Motor neuron (in vitro differentiated cells): ENCODE measurements at regions not wholly inside any gene's neighbourhood (a gene's known extent, or its start where the extent isn't known, plus 50 kb on each side); places are given as distances from the start of the nearest gene placed in this dataset.

Experiments
- ATAC-seq, 8 experiments: fragments of 200-7000 bp; cut with Tn5 transposase; replicated peaks in 6 of 8; 2 replicates each; pipeline ENCODE4 v1.8.0; 2021; ENCODE audit warnings: mild to moderate bottlenecking in 8 of 8, moderate library complexity in 8 of 8
- H3K27ac ChIP-seq, 2 donors: fragments of 250-450 bp; sonication (Bioruptor Pico); 2 replicates each; pipeline ENCODE4 v1.9.0; 2021; ENCODE audit warnings: antibody characterized with exemption in 2 of 2, mild to moderate bottlenecking in 2 of 2, moderate library complexity in 1 of 2
- H3K4me1 ChIP-seq, 2 donors: fragments of 250-450 bp; sonication (Bioruptor Pico); replicated peaks in 1 of 2; 2 replicates each; pipeline ENCODE4 v1.6.1; 2021; ENCODE audit warnings: antibody characterized with exemption in 2 of 2, mild to moderate bottlenecking in 2 of 2, moderate library complexity in 1 of 2
- H3K4me3 ChIP-seq, 5 donors: fragments of 250-450 bp; sonication (Bioruptor Pico); 2 replicates each; pipeline ENCODE4 v1.9.0; 2021; ENCODE audit warnings: antibody characterized with exemption in 5 of 5, mild to moderate bottlenecking in 5 of 5, moderate library complexity in 4 of 5
- WGBS, 10 experiments: fragments of 450-650 bp; shearing (Covaris generic); methylation state at CpG; one replicate each; pipeline ENCODE4 v1.0.0; 2022; 5-methylcytosine and 5-hydroxymethylcytosine counted together
- in situ Hi-C, 9 experiments: fragments of 400-800 bp; cut with MboI; loops; one replicate each; pipeline ENCODE4 v1.15.0; 2021; ENCODE audit warnings: low sequenced_read_pairs in 9 of 9, low pct_unique_long_range_greater_than_20kb in 2 of 9; ENCODE audit not compliant: unreplicated experiment in 9 of 9

- H3K4me3 ChIP-seq = no peak overlapping the region
- H3K4me1 ChIP-seq = peaks cover 7 to 44% of the 10 kb centered on the region in 2 donors
- H3K27ac ChIP-seq = no peak overlapping the region
- ATAC-seq = no peak
- 40 to 100% (median 70%) methylated on average over 1 to 2 of the region's 2 CpGs; no CpG with 5 or more reads in 1 of the 10 experiments for WGBS, 10 experiments
- in situ Hi-C loops = no loop called here
Observed at GRCh38 chr16:72277749-72278148, 105.8 kb upstream of the PMFBP1 start.

GRCh38 chr16:72271699-72272240 lies 99.8 kb upstream of the PMFBP1 start:
- Histone ChIP-seq H3K27ac (no peak overlapping the region), H3K4me3 (no peak overlapping the region), H3K4me1 (peaks cover 3 to 29% of the 10 kb centered on the region in 2 donors)
- WGBS, 10 experiments = 6 to 95% (median 50%) methylated on average over 1 to 3 of the region's 3 CpGs; no CpG with 5 or more reads in 3 of the 10 experiments
- in situ Hi-C loops = no loop called here
- peak in 3 of 8 experiments; percentile 28 to 70 (median 40) for ATAC-seq

GRCh38 chr16:72270531-72270930 lies 98.6 kb upstream of the PMFBP1 start:
- peaks cover 3 to 21% of the 10 kb centered on the region in 2 donors for H3K4me1 ChIP-seq
- WGBS, 10 experiments = 40 to 100% (median 100%) methylated on average over 1 of the region's 1 CpG; no CpG with 5 or more reads in 5 of the 10 experiments
- H3K4me3 ChIP-seq = no peak overlapping the region
- in situ Hi-C loops = no loop called here
- H3K27ac ChIP-seq = no peak overlapping the region
- peak in 1 of 8 experiments; percentile 62 for ATAC-seq

GRCh38 chr16:72266836-72267235 lies 94.9 kb upstream of the PMFBP1 start:
- no peak overlapping the region for H3K4me3 ChIP-seq
- H3K4me1 ChIP-seq = peaks cover 12 to 24% of the 10 kb centered on the region in 2 donors
- 79 to 100% (median 91%) methylated on average over 1 to 4 of the region's 6 CpGs; no CpG with 5 or more reads in 6 of the 10 experiments for WGBS, 10 experiments
- in situ Hi-C loops = no loop called here
- ATAC-seq = peak in 3 of 8 experiments; percentile 59 to 81 (median 72)
- H3K27ac ChIP-seq = no peak overlapping the region

GRCh38 chr16:72264771-72265170 lies 92.8 kb upstream of the PMFBP1 start:
- Histone ChIP-seq H3K4me3 (no peak overlapping the region), H3K27ac (no peak overlapping the region), H3K4me1 (peaks cover 9 to 20% of the 10 kb centered on the region in 2 donors)
- in situ Hi-C loops = no loop called here
- no peak for ATAC-seq
- 0 to 100% (median 83%) methylated on average over 1 to 2 of the region's 2 CpGs; no CpG with 5 or more reads in 1 of the 10 experiments for WGBS, 10 experiments

GRCh38 chr16:72262711-72263110 lies 90.8 kb upstream of the PMFBP1 start:
- WGBS, 10 experiments = 0 to 100% (median 56%) methylated on average over 1 of the region's 1 CpG; no CpG with 5 or more reads in 5 of the 10 experiments
- Histone ChIP-seq H3K4me1 (peaks cover 9 to 20% of the 10 kb centered on the region in 2 donors), H3K27ac (peak overlapping the region in 1 of 2 donors; percentile 3), H3K4me3 (no peak overlapping the region)
- in situ Hi-C loops = no loop called here
- peak in 1 of 8 experiments; percentile 17 for ATAC-seq

GRCh38 chr16:72261127-72261526 lies 89.2 kb upstream of the PMFBP1 start:
- in situ Hi-C loops = no loop called here
- WGBS, 10 experiments = 57 to 100% (median 83%) methylated on average over 1 of the region's 1 CpG; no CpG with 5 or more reads in 3 of the 10 experiments
- H3K4me1 ChIP-seq = peaks cover 20 to 32% of the 10 kb centered on the region in 2 donors
- no peak for ATAC-seq
- no peak overlapping the region for H3K4me3 ChIP-seq
- no peak overlapping the region for H3K27ac ChIP-seq

- Histone ChIP-seq H3K4me1 (peaks cover 11 to 20% of the 10 kb centered on the region in 2 donors), H3K4me3 (no peak overlapping the region), H3K27ac (peak overlapping the region in 1 of 2 donors; percentile 31)
- in situ Hi-C loops = no loop called here
- ATAC-seq = peak in 4 of 8 experiments; percentile 14 to 56 (median 38)
- WGBS, 10 experiments = 0 to 100% (median 82%) methylated on average over 1 to 2 of the region's 2 CpGs
Observed at GRCh38 chr16:72256398-72257066, 84.6 kb upstream of the PMFBP1 start.

- peaks cover 11 to 20% of the 10 kb centered on the region in 2 donors for H3K4me1 ChIP-seq
- no peak overlapping the region for H3K4me3 ChIP-seq
- 50 to 100% (median 86%) methylated on average over 1 of the region's 1 CpG; no CpG with 5 or more reads in 3 of the 10 experiments for WGBS, 10 experiments
- in situ Hi-C loops = no loop called here
- H3K27ac ChIP-seq = no peak overlapping the region
- peak in 3 of 8 experiments; percentile 22 to 85 (median 77) for ATAC-seq
Observed at GRCh38 chr16:72255786-72256185, 83.8 kb upstream of the PMFBP1 start.

- 5 to 100% (median 87%) methylated on average over 3 to 5 of the region's 5 CpGs for WGBS, 10 experiments
- H3K4me3 ChIP-seq = no peak overlapping the region
- peaks cover 11 to 20% of the 10 kb centered on the region in 2 donors for H3K4me1 ChIP-seq
- in situ Hi-C loops = loop anchor here in 3 of 9 experiments (25.0 kb wide), 2 partner anchors 111 to 214 kb away; no protein-coding TSS in a partner anchor
- no peak overlapping the region for H3K27ac ChIP-seq
- ATAC-seq = peak in 3 of 8 experiments; percentile 24 to 90 (median 84)
Observed at GRCh38 chr16:72247821-72248253, 75.9 kb upstream of the PMFBP1 start.

GRCh38 chr16:72246423-72246822 lies 74.5 kb upstream of the PMFBP1 start:
- H3K4me3 ChIP-seq = no peak overlapping the region
- H3K4me1 ChIP-seq = peaks cover 22 to 34% of the 10 kb centered on the region in 2 donors
- 82 to 100% (median 95%) methylated on average over 2 to 5 of the region's 5 CpGs for WGBS, 10 experiments
- no peak for ATAC-seq
- H3K27ac ChIP-seq = no peak overlapping the region
- in situ Hi-C loops = loop anchor here in 3 of 9 experiments (25.0 kb wide), 2 partner anchors 109 to 216 kb away; no protein-coding TSS in a partner anchor

GRCh38 chr16:72244853-72245252 lies 72.9 kb upstream of the PMFBP1 start:
- in situ Hi-C loops = loop anchor here in 3 of 9 experiments (25.0 kb wide), 2 partner anchors 108 to 217 kb away; no protein-coding TSS in a partner anchor
- Histone ChIP-seq H3K4me1 (peaks cover 27 to 48% of the 10 kb centered on the region in 2 donors), H3K4me3 (no peak overlapping the region), H3K27ac (no peak overlapping the region)
- WGBS, 10 experiments = 77 to 92% (median 85%) methylated on average over 1 to 5 of the region's 5 CpGs; no CpG with 5 or more reads in 3 of the 10 experiments
- ATAC-seq = no peak

- WGBS, 10 experiments = 53 to 100% (median 94%) methylated on average over 3 to 5 of the region's 5 CpGs; no CpG with 5 or more reads in 1 of the 10 experiments
- no peak for ATAC-seq
- Histone ChIP-seq H3K4me3 (peak overlapping the region in 1 of 5 donors; percentile 5), H3K27ac (peak overlapping the region in 1 of 2 donors; percentile 23), H3K4me1 (peaks cover 27 to 48% of the 10 kb centered on the region in 2 donors)
- in situ Hi-C loops = loop anchor here in 3 of 9 experiments (25.0 kb wide), 2 partner anchors 106 to 219 kb away; no protein-coding TSS in a partner anchor
Observed at GRCh38 chr16:72243621-72244020, 71.7 kb upstream of the PMFBP1 start.
